Hippocampal formation (tissue), 2 donors: ENCODE measurements at regions not wholly inside any gene's neighbourhood (a gene's known extent, or its start where the extent isn't known, plus 50 kb on each side); places are given as distances from the start of the nearest gene placed in this dataset.

Experiments used
- DNase-seq, 2 donors: peaks; one replicate each; lab custom pipeline; 2025; lab: John Stamatoyannopoulos, UW

DNA sequence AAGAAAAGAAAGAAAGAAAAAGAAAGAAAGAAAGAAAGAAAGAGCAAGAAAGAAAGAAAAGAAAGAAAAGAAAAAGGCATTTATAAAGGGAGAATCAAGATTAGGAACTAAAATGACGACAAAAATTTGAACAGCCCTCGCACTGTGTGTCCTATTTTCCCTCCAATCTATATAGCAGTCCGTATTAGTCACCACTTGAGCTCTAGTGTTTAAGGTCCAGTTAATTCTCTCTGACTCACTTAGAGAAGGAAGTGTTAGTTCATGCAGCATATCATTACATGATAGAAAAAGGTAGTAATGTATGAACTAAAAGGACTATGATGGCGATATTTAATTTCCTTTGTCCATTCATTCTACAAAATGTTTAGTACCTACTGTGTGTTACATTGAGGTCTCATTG is 122.7 kb downstream of the CBLL2 start:
- no peak for DNase-seq

DNA sequence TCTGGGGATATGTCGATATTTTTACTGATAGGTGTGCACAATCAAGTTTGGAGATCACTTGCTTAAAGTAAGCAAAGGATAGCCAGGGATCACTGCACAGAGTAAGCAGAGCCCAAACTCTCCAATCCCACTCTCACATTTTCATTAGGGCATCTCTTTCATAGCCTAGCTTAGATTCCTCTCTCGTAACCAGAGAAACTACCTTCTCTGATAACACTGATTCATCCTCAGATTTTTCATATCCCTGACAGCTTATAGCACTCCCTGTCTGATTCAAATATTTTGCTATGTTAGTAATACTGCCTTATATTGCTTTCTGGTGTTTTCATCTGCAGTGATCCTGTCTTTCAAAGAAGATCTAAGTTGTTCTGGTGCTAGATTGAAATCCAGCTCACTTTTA is 123.7 kb downstream of the CBLL2 start:
- no peak for DNase-seq

DNA sequence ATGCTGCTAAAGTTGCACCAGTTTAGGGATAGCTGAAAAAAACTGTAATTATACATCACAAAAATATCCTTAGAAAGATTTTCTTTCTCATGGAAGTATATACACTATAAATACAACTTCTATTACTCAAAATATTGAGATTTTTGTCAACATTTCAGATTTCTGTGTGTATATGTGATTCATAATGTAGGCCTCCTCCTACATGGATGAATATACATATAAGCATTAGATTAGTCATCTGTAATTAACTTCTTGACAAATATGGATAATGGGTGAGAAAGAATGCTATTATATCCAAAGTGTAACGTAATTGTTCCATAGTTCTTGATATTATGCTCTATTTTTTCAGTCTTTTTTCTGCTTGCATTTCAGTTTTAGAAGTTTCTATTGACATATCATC is 124.9 kb downstream of the CBLL2 start:
- DNase-seq = no peak

DNA sequence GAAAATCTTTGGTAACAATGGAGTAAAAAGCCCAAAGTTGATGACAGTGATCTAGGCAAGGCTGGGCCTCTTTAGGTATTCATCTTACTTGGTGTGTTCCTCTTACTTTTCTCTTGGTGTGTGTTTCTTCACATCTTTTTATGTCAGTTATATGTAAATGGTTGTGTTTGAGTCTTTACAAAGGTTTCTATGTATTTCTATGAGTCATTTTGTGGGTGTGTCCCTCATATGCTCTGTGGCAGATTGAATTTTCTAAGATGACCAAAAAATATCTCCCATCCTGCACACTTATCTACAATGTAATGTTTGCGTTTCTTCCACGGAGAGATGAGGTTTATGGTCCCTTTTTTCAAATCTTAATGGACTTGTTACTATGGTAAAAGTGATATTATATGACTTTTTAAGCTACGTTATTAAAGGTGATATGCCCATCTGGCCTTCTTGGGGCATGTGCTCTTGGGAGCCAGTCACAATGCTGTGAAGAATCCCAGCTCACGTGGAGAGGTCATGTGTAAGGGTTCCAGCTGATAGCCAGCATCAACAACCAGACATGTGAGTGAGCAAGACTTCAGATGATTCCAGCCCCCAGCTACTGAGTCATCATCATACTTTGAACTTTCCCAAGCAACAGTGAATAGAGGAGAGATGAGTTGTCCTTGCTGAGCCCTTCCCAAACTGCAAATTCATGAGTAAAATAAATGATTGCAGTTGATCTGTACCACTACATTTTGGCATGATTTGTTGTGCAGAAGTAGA is 126.9 kb downstream of the CBLL2 start:
- no peak for DNase-seq

DNA sequence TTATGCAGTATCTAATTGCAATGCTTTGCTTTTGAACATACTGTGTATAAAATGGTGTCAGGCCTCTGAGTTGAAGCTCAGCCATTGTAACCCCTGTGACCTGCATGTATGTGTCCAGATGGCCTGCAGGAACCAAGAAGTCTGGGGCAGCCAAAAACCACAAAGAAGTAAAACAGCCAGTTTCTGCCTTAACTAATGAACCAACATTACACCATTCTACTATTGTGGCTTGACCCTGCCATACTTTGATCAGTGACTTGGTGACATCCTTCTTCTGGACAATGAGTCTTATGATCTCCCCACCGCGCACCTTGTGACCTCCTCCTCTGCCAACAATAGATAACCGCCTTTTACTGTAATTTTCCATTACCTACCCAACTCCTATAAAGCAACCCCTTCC is 131.6 kb downstream of the CBLL2 start:
- no peak for DNase-seq

DNA sequence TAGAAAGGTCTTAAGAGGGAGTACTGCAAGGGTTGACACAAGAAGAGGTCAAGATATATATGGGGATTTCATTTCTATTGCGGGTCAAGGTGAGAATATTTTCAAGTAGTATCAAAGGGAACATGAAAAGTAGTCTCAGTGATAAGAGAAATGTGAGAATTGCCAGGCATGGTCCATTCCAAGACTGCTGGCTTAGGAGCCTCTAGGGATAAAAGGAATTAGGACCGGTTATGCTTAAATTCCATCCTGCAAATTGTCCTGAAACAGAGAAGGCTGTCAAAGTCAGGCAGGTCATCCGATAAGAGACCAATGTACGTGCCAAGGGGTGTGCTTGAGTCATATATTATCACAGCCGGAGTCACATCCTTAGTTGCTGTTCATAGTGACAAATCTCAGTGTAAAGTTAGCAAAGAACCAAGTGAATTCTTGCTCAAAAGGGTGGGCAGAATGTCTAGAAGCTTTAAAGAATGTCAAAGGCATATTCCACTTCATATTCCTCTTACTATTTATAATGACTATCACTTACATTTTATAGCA is 133.6 kb downstream of the CBLL2 start:
- no peak for DNase-seq

DNA sequence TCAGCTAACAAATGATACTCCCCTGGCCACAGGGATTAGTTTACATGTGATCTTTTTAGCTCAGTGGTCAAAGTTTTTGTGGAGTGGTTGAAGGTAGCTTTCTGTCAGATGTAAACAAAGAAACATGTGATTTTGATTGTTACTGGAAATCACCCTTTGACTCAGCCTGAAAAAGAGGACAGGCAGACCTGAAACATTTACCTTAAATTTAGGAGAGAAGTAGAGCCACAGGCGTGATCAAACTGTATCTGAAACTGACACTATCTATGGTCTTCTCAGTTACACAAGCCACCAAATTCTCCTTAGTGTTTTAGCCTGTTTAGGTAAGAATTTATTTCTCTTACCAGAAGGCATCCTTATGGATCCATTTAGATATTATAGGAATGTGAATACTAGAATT is 136.7 kb downstream of the CBLL2 start:
- DNase-seq = no peak

DNA sequence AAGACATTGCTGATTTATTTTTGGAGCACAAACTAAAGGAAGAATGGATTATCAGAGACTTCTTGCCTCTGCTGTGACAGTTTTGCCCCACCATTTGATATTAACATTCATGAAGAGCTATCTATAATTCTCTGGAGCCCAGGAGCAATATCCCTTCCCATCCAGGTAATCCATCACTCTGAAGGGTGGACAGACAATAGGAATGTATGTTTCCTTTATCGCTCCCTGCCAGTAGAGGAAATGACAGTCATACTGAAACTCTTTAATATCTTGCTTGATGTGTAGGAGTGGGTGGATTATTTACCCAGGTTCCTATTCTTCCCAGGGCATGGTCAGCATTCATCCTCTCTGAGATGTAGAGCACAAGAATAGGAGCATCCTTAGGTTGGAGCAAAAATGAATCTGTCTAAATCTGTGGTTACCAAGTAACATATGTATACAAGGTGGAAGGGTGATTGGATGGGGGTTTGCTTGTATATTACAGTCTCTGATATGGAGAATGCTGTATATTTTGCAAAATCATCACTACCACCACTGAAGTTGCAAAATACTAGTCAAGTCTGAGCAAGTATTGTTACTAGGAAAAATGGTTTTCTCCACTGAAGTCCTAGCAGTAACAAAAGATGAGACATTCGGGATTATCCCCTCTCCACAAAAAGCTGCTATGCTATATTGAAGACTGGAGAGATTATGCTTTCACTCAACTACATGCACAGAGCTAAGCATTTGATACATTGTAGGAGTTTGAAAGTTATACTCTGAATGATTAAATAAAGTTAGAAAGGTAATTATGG is 151.6 kb downstream of the CBLL2 start:
- no peak for DNase-seq

DNA sequence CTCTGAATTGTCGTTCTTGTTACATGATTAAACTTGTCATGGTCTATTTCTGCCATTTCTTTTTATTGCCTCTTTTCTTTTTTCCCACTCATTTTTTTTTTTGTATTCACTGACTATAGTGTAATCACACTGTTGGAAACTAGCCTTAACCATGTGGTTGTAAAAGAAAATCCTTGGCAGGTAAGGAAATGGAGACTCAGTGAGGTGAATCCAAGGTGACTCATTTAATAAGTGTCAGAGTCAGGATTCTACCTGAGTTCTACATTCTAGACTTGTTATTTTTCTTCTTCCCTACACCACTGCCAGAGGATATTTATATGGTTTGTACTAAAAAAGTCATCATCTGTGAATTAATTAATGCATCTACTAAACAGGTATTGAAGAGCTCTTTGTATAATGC is 152.2 kb downstream of the CBLL2 start:
- no peak for DNase-seq

DNA sequence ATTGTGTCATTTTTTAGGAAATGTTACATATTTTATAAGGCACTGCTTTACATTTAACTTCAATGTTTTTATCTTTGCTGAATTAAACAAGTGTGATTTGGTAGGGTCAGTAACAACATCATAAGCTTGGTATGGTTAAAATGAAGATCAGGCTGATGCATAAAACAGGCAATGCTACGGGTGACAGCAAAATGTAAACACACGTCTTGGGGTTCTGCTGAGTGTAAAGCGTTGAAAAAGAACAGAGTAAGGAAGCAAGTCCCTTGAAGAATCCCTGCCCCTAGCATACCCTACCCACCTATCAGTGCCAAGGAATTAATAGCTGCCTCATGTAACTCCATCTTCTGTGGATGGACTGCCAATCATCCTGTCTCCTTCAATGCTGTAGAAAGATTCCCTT is 157.0 kb downstream of the CBLL2 start:
- DNase-seq = no peak

DNA sequence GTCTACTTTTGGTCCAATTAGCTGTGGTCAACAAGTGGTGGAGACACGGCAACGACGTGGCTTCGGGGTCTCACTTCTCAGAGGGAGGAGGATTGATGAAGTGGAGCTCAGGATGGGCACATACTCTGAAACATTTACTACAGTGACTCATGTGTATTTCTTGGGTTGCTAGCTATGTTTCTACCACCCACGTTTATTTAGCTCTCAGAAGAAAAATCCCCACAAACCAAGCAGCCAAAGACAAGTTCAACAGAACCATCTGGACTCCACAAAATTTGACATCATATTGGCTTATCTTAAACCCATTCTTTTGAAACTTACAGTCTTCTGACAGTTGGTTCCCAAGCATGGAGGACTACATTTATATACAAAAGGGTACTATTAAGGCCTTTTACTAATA is 158.0 kb downstream of the CBLL2 start:
- no peak for DNase-seq

DNA sequence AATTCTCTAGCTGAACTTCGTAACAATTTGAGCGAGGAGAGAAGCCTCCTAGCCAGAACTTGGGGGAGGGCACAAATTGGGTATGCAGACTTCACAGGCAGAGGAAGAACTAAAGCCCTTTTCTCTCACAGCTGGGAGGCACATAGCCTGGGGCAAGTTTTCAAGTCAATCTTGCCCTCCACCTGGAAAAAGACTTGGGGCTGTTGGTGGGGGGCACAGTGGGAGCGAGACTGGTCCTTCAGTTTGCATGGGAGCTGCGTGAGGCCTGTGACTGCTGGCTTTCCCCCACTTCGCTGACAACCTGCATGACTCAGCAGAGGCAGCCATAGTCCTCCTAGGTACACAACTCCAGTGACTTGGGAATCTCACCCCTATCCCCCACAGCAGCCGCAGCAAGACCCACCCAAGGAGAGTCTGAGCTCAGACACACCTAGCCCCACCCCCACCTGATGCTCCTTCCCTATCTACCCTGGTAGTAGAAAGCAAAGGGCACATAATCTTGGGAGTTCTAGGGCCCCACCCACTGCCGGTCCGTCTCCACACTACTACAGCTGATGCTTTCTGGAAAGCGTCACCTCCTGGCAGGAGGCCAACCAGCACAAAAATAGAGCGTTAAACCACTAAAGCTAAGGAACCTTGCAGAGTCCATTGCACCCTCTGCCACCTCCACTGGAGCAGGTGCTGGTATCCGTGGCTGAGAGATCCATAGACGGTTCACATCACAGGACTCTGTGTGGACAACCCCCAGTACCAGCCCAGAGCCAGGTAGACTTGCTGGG is 160.8 kb downstream of the CBLL2 start:
- no peak for DNase-seq

DNA sequence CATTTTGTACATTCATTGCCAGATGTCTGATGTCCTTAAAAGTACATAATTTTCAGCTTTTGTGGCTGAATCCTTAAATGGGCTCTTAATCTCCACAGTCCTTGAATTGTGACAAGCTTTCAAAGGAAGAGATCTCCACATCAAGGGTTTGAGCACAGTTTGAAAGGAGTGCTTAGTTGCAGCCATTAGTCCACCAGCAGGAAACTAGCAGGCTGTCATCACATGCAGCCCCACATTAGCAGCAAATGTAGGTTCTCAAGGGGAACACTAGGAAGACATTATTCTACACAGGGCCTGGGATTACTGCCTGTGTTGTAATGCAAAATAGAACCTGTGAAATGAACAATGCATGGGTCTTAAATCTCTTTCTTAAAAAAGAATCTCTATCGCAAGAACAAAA is 173.2 kb downstream of the CBLL2 start:
- DNase-seq = no peak

DNA sequence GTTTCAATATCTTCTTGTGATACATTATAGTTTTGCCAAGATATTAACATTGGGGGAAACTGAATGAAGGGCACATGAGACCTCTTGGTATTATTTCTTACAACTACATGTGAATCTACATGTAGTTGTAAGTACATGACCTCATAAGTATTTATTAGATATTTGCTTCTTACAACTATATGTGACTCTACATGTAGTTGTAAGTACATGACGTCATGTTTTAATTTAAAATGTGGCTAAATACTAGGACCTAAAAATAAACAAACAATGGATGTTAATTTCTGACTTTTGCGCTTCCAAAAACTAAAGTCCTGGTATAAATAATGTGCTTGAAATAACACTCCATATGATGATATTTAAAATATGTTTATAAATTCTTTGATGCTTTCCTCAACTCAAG is 190.2 kb downstream of the CBLL2 start:
- DNase-seq = no peak

DNA sequence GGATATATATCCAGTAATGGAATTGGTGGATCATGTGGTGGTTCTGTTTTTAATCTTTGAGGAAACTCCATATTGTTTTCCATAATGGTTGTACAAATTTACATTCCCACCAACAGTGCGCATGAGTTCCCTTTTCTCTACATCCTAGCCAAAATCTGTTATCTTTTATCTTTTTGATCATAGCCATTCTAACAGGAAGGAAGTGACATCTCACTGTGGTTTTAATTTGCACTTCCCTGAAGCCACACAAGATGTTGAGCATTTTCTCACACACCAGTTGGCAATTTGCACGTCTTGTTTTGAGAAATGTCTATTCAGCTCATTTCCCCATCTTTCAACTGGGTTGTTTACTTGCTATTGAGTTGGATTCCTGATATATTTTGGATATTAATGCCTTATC is 194.9 kb downstream of the CBLL2 start:
- DNase-seq = no peak

DNA sequence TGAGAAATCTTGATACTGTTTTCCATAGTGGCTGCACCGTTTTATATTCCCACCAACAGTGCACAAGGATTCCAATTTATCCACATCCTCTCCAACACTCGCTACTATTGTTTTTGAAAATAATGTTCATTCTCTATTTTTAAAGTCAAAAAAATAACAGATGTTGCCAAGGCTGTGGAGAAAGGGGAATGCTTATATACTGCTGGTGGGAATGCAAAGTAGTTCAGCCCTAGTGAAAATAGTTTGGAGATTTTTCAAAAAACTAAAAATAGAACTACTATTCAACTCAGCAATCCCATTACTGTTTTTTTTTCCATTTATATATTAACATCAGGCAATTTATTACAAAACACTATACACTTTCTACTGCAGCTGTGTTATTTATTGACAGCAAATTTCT is 208.7 kb downstream of the CBLL2 start:
- no peak for DNase-seq

DNA sequence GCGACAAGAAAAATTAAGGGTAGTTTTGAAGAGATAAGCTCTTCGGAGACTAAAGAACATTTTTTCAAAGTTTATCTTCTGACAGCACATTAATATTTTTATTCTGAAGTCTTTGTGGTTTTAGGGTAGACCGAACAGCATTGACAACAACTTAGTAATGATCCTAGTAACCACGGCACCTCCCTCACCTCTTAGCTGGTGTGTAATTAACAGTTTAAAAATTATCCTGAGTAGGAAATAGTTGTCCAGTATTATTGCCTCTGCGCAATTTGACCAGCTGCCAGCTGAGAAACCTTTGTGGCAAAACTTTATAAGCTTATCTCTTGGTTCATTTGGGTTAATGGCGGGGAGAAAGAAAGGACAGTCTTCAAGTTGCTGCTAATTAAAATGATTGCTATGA is 213.6 kb downstream of the CBLL2 start:
- DNase-seq = no peak

DNA sequence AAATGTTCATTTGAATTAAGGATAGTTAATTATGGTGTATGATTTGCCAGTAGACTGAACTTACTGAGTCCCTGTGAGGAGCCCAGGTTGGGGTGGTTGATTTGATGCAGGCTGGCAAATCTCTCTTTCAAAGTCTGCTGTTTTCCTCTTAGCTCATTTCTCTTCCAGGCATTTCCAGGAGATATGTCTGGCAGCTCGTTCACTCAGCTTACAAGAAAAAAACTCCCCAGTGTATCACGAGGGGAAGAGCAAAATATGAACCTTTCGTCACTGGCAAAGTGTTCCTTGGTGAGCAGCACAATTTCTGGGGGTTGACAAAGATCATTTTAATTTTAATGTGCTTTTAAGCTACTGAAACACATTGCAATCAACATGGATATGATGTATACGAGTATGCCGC is 244.2 kb downstream of the CBLL2 start:
- no peak for DNase-seq

DNA sequence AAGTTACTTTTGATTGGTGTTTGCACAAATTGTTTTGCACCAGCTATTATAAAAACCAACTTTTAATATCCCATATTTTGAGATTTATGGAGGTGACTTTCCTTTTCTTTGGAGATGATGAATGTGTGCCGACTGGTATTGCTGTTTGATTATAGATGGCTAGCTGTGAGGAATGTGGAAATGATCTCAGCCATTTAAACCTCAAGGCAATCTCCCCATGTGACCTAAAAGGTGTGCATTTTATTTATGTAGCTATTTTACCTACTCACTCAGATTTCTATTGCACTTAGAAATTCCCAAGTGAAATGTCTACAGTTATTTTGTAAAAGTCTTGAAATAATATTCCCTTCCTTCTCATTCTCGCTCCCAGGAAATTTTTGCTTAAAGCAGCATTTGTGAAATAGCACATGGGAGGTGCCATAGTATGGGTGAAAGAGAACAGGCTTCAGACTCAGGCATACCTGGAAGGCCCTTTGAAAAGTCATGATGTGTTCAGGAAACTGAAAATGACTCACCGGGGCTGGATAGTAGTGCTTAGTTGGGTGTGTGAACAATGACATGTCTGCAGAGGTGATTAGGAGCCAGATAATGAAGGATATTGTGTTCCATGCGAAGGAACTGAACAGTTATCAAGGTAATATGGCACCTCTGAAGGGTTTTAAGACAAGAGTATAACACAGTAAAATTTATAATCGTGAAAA is 247.6 kb downstream of the CBLL2 start:
- no peak for DNase-seq

DNA sequence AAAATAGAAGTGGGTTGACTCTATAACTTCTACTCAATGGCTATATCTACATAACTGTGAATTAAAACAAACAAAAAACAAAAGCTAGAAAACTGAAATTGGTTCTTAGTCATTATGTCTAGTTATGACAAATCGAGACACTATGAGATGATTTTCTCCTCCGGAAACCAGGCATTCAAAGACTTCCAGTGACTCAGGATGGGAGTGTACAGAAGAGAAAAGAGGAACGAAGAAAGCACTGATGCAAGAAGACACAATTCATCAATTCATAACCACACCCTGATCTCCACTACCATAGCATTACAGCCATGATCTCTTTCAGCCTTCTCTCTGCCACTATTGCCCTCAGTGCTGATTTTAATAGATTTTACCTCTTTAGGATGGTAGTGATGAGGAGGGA is 253.6 kb downstream of the CBLL2 start:
- no peak for DNase-seq

DNA sequence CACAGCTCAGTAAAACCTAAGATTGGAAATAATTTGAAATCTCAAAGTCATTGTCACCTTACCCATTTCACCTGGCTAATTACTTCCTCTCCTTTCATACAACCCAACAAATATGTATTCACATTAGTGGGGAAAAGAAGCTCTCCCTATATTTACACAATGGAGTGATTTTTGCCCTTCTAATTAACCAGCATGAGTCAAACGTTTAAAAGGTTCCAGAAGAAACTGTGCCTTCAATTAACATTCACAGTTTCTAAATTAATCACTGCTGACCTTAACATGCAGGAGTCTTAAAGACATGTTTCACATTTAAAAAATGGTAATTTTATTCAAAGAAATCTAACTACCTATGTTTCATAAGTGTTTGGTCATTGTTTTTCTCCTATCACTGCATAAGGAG is 254.6 kb downstream of the CBLL2 start:
- no peak for DNase-seq

DNA sequence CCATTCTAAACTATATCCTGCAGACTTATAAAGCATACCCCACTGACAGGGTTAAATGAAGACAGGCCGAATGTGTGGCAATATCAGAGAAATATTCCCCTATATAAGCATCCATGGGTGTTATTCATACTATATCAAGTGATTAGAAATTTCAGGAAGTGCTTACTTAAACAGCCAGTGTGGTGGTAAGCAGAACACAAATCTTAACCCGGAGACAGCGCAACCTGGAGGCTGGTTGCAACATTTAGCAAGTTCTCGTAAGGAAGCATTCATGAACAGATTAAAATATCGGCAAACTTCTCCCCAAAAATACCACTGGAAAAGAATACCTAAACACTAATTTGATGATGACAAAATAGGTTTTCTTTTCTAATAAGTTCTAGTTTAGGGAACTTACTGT is 261.2 kb downstream of the CBLL2 start:
- DNase-seq = no peak
